ENCODE measurements at regions not wholly inside any gene's neighbourhood (a gene's known extent, or its start where the extent isn't known, plus 50 kb on each side); places are given as distances from the start of the nearest gene placed in this dataset.

DNA sequence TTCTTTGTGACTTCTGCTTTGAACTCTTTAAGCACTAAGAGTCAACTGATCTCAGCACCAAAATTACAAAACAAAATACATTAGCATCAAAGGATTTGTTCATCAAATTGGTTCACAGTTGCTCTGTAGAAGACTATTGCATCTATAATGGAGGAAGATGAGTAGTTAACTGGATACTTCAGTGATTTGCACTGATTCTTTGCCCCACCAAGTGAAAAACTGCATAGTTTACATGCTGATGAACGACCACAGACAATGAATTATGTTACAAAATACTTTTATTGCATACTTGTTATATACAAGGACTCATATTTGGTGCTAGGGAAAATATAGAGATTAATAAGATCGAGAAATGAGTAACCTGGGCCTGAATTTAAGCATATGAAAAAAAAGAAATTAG is 107.2 kb downstream of the SCG2 start:
- TF ChIP-seq BHLHE40 (IDR thresholded peaks at IDR 0.05; ENCODE audit: low read depth, low read length) (no peak), EHF (CRISPR knock-in tag; IDR thresholded peaks at IDR 0.05) (no peak), POLR2A (IDR thresholded peaks at IDR 0.05; ENCODE audit: low read length) (no peak), MAZ (IDR thresholded peaks at IDR 0.05; ENCODE audit: borderline replicate concordance, low read depth, low read length) (no peak), CHD4 (IDR thresholded peaks at IDR 0.05; ENCODE audit: borderline replicate concordance) (no peak), RAD21 (conservative IDR thresholded peaks at IDR 0.05 in 1 of 2, IDR thresholded peaks at IDR 0.05 in 1 of 2) (no peak), USF2 (IDR thresholded peaks at IDR 0.05) (no peak), MYC (IDR thresholded peaks at IDR 0.05; ENCODE audit: borderline replicate concordance, low read length) (no peak), HDAC2 (IDR thresholded peaks at IDR 0.05) (no peak), PBX3 (IDR thresholded peaks at IDR 0.05) (no peak), JUN (IDR thresholded peaks at IDR 0.05) (no peak)
- TF ChIP-seq, protein P1, sequence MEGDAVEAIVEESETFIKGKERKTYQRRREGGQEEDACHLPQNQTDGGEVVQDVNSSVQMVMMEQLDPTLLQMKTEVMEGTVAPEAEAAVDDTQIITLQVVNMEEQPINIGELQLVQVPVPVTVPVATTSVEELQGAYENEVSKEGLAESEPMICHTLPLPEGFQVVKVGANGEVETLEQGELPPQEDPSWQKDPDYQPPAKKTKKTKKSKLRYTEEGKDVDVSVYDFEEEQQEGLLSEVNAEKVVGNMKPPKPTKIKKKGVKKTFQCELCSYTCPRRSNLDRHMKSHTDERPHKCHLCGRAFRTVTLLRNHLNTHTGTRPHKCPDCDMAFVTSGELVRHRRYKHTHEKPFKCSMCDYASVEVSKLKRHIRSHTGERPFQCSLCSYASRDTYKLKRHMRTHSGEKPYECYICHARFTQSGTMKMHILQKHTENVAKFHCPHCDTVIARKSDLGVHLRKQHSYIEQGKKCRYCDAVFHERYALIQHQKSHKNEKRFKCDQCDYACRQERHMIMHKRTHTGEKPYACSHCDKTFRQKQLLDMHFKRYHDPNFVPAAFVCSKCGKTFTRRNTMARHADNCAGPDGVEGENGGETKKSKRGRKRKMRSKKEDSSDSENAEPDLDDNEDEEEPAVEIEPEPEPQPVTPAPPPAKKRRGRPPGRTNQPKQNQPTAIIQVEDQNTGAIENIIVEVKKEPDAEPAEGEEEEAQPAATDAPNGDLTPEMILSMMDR (IDR thresholded peaks at IDR 0.05), result no peak

All from A549 (cell line).